Ascending aorta (tissue), 2 donors: ENCODE measurements at regions not wholly inside any gene's neighbourhood (a gene's known extent, or its start where the extent isn't known, plus 50 kb on each side); places are given as distances from the start of the nearest gene placed in this dataset.

Source experiments
- DNase-seq, 2 donors: peaks; one replicate each; pipeline ENCODE4 v3.0.0-alpha.2; 2019; ENCODE audit warnings: low spot score in 2 of 2
- H3K27ac ChIP-seq, 2 donors: fragments of 200-600 bp; sonication (generic); one replicate each; pipeline ENCODE4 v1.5.1; 2016 to 2017; ENCODE audit warnings: mild to moderate bottlenecking in 1 of 2
- H3K27me3 ChIP-seq: fragments of 200-600 bp; sonication (generic); one replicate; pipeline ENCODE4 v1.5.1; 2017
- H3K36me3 ChIP-seq, 2 donors: fragments of 200-600 bp; sonication (generic); one replicate each; pipeline ENCODE4 v1.5.1; 2016
- H3K4me1 ChIP-seq, 2 donors: fragments of 200-600 bp; sonication (generic); one replicate each; pipeline ENCODE4 v1.5.1; 2016 to 2017; ENCODE audit warnings: mild to moderate bottlenecking in 1 of 2
- H3K4me3 ChIP-seq, 2 donors: fragments of 200-600 bp; sonication (generic); one replicate each; pipeline ENCODE4 v1.5.1; 2016 to 2017; ENCODE audit warnings: mild to moderate bottlenecking in 1 of 2
- H3K9me3 ChIP-seq, 2 donors: fragments of 200-600 bp; sonication (generic); one replicate each; pipeline ENCODE4 v1.5.1; 2016
- intact Hi-C: fragments of 100-400 bp; cut with DNase I; formaldehyde crosslinking; loops from one replicate; pipeline ENCODE4 v1.15.1; 2023
- TF ChIP-seq, protein P1 (sequence below), 3 experiments: fragments of 200-600 bp in 2 of 3; fragments of 450-650 bp in 1 of 3; sonication (generic) in 2 of 3; IDR thresholded peaks; one replicate each; pipeline ENCODE4 v1.5.1; 2016 to 2019; ENCODE audit warnings: antibody characterized with exemption in 3 of 3, mild to moderate bottlenecking in 1 of 3, moderate library complexity in 1 of 3

GRCh38 chr7:3149231-3149995, 105.7 kb upstream of the CARD11 start:
- TF ChIP-seq, protein P1, sequence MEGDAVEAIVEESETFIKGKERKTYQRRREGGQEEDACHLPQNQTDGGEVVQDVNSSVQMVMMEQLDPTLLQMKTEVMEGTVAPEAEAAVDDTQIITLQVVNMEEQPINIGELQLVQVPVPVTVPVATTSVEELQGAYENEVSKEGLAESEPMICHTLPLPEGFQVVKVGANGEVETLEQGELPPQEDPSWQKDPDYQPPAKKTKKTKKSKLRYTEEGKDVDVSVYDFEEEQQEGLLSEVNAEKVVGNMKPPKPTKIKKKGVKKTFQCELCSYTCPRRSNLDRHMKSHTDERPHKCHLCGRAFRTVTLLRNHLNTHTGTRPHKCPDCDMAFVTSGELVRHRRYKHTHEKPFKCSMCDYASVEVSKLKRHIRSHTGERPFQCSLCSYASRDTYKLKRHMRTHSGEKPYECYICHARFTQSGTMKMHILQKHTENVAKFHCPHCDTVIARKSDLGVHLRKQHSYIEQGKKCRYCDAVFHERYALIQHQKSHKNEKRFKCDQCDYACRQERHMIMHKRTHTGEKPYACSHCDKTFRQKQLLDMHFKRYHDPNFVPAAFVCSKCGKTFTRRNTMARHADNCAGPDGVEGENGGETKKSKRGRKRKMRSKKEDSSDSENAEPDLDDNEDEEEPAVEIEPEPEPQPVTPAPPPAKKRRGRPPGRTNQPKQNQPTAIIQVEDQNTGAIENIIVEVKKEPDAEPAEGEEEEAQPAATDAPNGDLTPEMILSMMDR (IDR thresholded peaks at IDR 0.05), result no peak
- intact Hi-C loops, result no loop called here
- H3K9me3 ChIP-seq, result no peaks in the 10 kb centered on the region
- no peak for DNase-seq
- no peaks in the 10 kb centered on the region for H3K4me1 ChIP-seq
- no peaks in the 10 kb centered on the region for H3K27me3 ChIP-seq
- H3K4me3 ChIP-seq, result no peak overlapping the region
- no peak overlapping the region for H3K27ac ChIP-seq
- H3K36me3 ChIP-seq, result no peaks in the 10 kb centered on the region

GRCh38 chr7:3150027-3150426, 106.4 kb upstream of the CARD11 start:
- TF ChIP-seq, protein P1 (IDR thresholded peaks at IDR 0.05), result no peak
- H3K9me3 ChIP-seq, result peaks cover 0 to 2% of the 10 kb centered on the region in 2 donors
- H3K36me3 ChIP-seq, result no peaks in the 10 kb centered on the region
- intact Hi-C loops, result no loop called here
- no peaks in the 10 kb centered on the region for H3K4me1 ChIP-seq
- no peak overlapping the region for H3K27ac ChIP-seq
- no peaks in the 10 kb centered on the region for H3K27me3 ChIP-seq
- no peak for DNase-seq
- no peak overlapping the region for H3K4me3 ChIP-seq

GRCh38 chr7:3151784-3152183, 108.1 kb upstream of the CARD11 start:
- no peaks in the 10 kb centered on the region for H3K4me1 ChIP-seq
- no peaks in the 10 kb centered on the region for H3K36me3 ChIP-seq
- no peak overlapping the region for H3K27ac ChIP-seq
- peaks cover 0 to 6% of the 10 kb centered on the region in 2 donors for H3K9me3 ChIP-seq
- H3K4me3 ChIP-seq, result no peak overlapping the region
- intact Hi-C loops, result no loop called here
- TF ChIP-seq, protein P1 (IDR thresholded peaks at IDR 0.05), result no peak
- H3K27me3 ChIP-seq, result no peaks in the 10 kb centered on the region
- no peak for DNase-seq

GRCh38 chr7:3152714-3153113, 109.0 kb upstream of the CARD11 start:
- Histone ChIP-seq H3K9me3 (peaks cover 0 to 6% of the 10 kb centered on the region in 2 donors), H3K27me3 (no peaks in the 10 kb centered on the region), H3K4me1 (no peaks in the 10 kb centered on the region), H3K27ac (no peak overlapping the region), H3K36me3 (no peaks in the 10 kb centered on the region), H3K4me3 (no peak overlapping the region)
- DNase-seq, result no peak
- TF ChIP-seq, protein P1 (IDR thresholded peaks at IDR 0.05), result no peak
- intact Hi-C loops, result no loop called here

- intact Hi-C loops, result no loop called here
- Histone ChIP-seq H3K4me3 (no peak overlapping the region), H3K4me1 (no peaks in the 10 kb centered on the region), H3K27ac (no peak overlapping the region), H3K9me3 (peaks cover 0 to 6% of the 10 kb centered on the region in 2 donors), H3K36me3 (no peaks in the 10 kb centered on the region), H3K27me3 (no peaks in the 10 kb centered on the region)
- DNase-seq, result no peak
- TF ChIP-seq, protein P1 (IDR thresholded peaks at IDR 0.05), result no peak
Measured at GRCh38 chr7:3153118-3153517, 109.5 kb upstream of the CARD11 start.
